HCT116 (cell line): ENCODE measurements at regions not wholly inside any gene's neighbourhood (a gene's known extent, or its start where the extent isn't known, plus 50 kb on each side); places are given as distances from the start of the nearest gene placed in this dataset.

ENCODE experiments used
- ATAC-seq: fragments of 200-7000 bp; cut with Tn5 transposase; 2 replicates; pipeline ENCODE4 v1.9.1; 2020; ENCODE audit warnings: mild to moderate bottlenecking, moderate library complexity
- BruUV-seq: library from RNA; stranded (reverse); fragments of 400-500 nt; replicated peaks from 2 replicates; lab custom pipeline; 2021; lab: Mats Ljungman, UMichigan
- CTCF ChIA-PET: fragments of 300-600 bp; sonication (Branson Sonifier 250); formaldehyde crosslinking; loops from one replicate; lab custom pipeline; 2021; ENCODE audit warnings: antibody characterized with exemption; lab: Charles Lee
- POLR2A ChIA-PET: fragments of 300-600, 350-600 bp; sonication (Branson Sonifier 250); formaldehyde crosslinking; loops from one replicate; lab custom pipeline; 2021; ENCODE audit warnings: antibody characterized with exemption; lab: Charles Lee
- RAD21 ChIA-PET, 2 experiments: fragments of 300-600 bp; sonication (Branson Sonifier 250); formaldehyde crosslinking; loops; one replicate each; lab custom pipeline; 2023; ENCODE audit warnings: low total read pairs in 2 of 2; ENCODE audit not compliant: uncharacterized antibody in 2 of 2, unreplicated experiment in 2 of 2, low non-redundant PET in 1 of 2; lab: Charles Lee
- DNase-seq: peaks from one replicate; pipeline ENCODE4 v3.0.0-alpha.2; 2010; ENCODE audit warnings: low read depth, low spot score
- H2AFZ ChIP-seq: fragments of 200-600 bp; shearing (Covaris generic), sonication (generic); 2 replicates; pipeline ENCODE4 v1.6.1; 2017; ENCODE audit warnings: low read depth, mixed run types, mixed read lengths, antibody characterized with exemption, low read length; ENCODE audit not compliant: poor library complexity, severe bottlenecking
- H3K27ac ChIP-seq: 2 replicates; pipeline ENCODE4 v1.5.1; 2012; ENCODE audit warnings: low read depth, low read length
- H3K27me3 ChIP-seq: fragments of 200-600 bp; sonication (generic); 2 replicates; pipeline ENCODE4 v1.6.1; 2016; ENCODE audit warnings: mixed run types, low read length, mixed read lengths; ENCODE audit not compliant: insufficient read depth
- H3K36me3 ChIP-seq, 2 experiments: fragments of 200-500 bp in 1 of 2; fragments of 200-600 bp in 1 of 2; sonication (Bioruptor generic) in 1 of 2; sonication (generic) in 1 of 2; 2 replicates each; pipeline versions ENCODE4 v1.5.1 to v1.6.1; 2014 to 2016; ENCODE audit warnings: low read length in 2 of 2, inconsistent platforms in 1 of 2, mixed read lengths in 1 of 2, mixed run types in 1 of 2; ENCODE audit not compliant: insufficient read depth in 2 of 2, control insufficient read depth in 1 of 2
- H3K4me1 ChIP-seq, 2 experiments: fragments of 200-600 bp in 1 of 2; sonication (generic) in 1 of 2; 2 replicates each; pipeline versions ENCODE4 v1.5.1 to v1.6.1; 2012 to 2017; ENCODE audit warnings: low read length in 2 of 2, inconsistent platforms in 1 of 2, mild to moderate bottlenecking in 1 of 2, mixed read lengths in 1 of 2, mixed run types in 1 of 2, moderate library complexity in 1 of 2; ENCODE audit not compliant: insufficient read depth in 2 of 2, control insufficient read depth in 1 of 2
- H3K4me2 ChIP-seq: fragments of 200-600 bp; sonication (generic); 2 replicates; pipeline ENCODE4 v1.6.1; 2017; ENCODE audit warnings: mixed run types, low read length, mixed read lengths
- H3K4me3 ChIP-seq, 2 experiments: fragments of 200-600 bp in 1 of 2; sonication (generic) in 1 of 2; replicated peaks in 1 of 2; 2 replicates each; pipeline ENCODE4 v1.5.1; 2011 to 2016; ENCODE audit warnings: low read length in 2 of 2, control low read depth in 1 of 2, low read depth in 1 of 2, mild to moderate bottlenecking in 1 of 2, mixed read lengths in 1 of 2, mixed run types in 1 of 2
- H3K79me2 ChIP-seq: fragments of 200-600 bp; sonication (generic); 2 replicates; pipeline ENCODE4 v1.6.1; 2017; ENCODE audit warnings: mild to moderate bottlenecking, mixed run types, low read length, moderate library complexity, mixed read lengths; ENCODE audit not compliant: insufficient read depth
- H3K9ac ChIP-seq: fragments of 200-600 bp; sonication (generic); 2 replicates; pipeline ENCODE4 v1.6.1; 2016; ENCODE audit warnings: low read length, mixed read lengths
- H3K9me2 ChIP-seq: fragments of 200-600 bp; sonication (generic), shearing (Covaris generic); 2 replicates; pipeline ENCODE4 v1.6.1; 2017; ENCODE audit warnings: mixed run types, mild to moderate bottlenecking, moderate library complexity; ENCODE audit not compliant: insufficient read depth
- H3K9me3 ChIP-seq, 2 experiments: fragments of 200-500 bp in 1 of 2; fragments of 200-600 bp in 1 of 2; sonication (Bioruptor generic) in 1 of 2; sonication (generic) in 1 of 2; 2 replicates each; pipeline ENCODE4 v1.6.1; 2014 to 2017; ENCODE audit warnings: low read length in 2 of 2, mixed read lengths in 2 of 2, inconsistent platforms in 1 of 2, low read depth in 1 of 2, mild to moderate bottlenecking in 1 of 2, mixed run types in 1 of 2, moderate library complexity in 1 of 2; ENCODE audit not compliant: control insufficient read depth in 1 of 2, insufficient read depth in 1 of 2
- H4K20me1 ChIP-seq: fragments of 200-600 bp; sonication (generic), shearing (Covaris generic); 2 replicates; pipeline ENCODE4 v1.6.1; 2017; ENCODE audit warnings: mixed run types, mild to moderate bottlenecking, moderate library complexity; ENCODE audit not compliant: insufficient read depth
- CTCF ChIP-seq, 3 experiments: fragments of 200-600 bp in 1 of 3; sonication (generic) in 1 of 3; IDR thresholded peaks in 2 of 3; conservative IDR thresholded peaks in 1 of 3; 2 replicates each; pipeline ENCODE4 v1.5.1; 2012 to 2017; ENCODE audit warnings: low read depth in 2 of 3, low read length in 2 of 3, antibody characterized with exemption in 1 of 3, borderline replicate concordance in 1 of 3, control low read depth in 1 of 3, mild to moderate bottlenecking in 1 of 3, mixed read lengths in 1 of 3, mixed run types in 1 of 3, moderate library complexity in 1 of 3; ENCODE audit not compliant: insufficient read depth in 1 of 3
- EGR1 ChIP-seq: IDR thresholded peaks from 2 replicates; pipeline ENCODE4 v1.6.1; 2012; ENCODE audit warnings: low read depth
- EZH2 ChIP-seq: fragments of 200-600 bp; sonication (generic); IDR thresholded peaks from 2 replicates; pipeline ENCODE4 v1.6.1; 2017; ENCODE audit warnings: antibody characterized with exemption, mixed run types
- EZH2phosphoT487 ChIP-seq: fragments of 200-600 bp; IDR thresholded peaks from 2 replicates; pipeline ENCODE4 v1.6.1; 2018; ENCODE audit warnings: antibody characterized with exemption, borderline replicate concordance
- JUND ChIP-seq: IDR thresholded peaks from 2 replicates; pipeline ENCODE4 v1.6.1; 2012
- MAX ChIP-seq: IDR thresholded peaks from 2 replicates; pipeline ENCODE4 v1.6.1; 2012
- POLR2A ChIP-seq: IDR thresholded peaks from 2 replicates; pipeline ENCODE4 v1.7.0; 2011; ENCODE audit warnings: borderline replicate concordance; ENCODE audit not compliant: insufficient read depth, insufficient read length; ENCODE audit errors: extremely low read depth
- SIN3A ChIP-seq: IDR thresholded peaks from 2 replicates; pipeline ENCODE4 v1.6.1; 2012; ENCODE audit warnings: low read depth
- SP1 ChIP-seq: IDR thresholded peaks from 2 replicates; pipeline ENCODE4 v1.6.1; 2012; ENCODE audit warnings: low read depth
- SRF ChIP-seq: IDR thresholded peaks from 2 replicates; pipeline ENCODE4 v1.6.1; 2012; ENCODE audit warnings: low read depth
- TCF7L2 ChIP-seq: IDR thresholded peaks from 2 replicates; pipeline ENCODE4 v1.7.0; 2011; ENCODE audit warnings: borderline replicate concordance, inconsistent platforms; ENCODE audit not compliant: insufficient read depth, insufficient read length; ENCODE audit errors: extremely low read depth
- ZFX ChIP-seq: fragments of 450-650 bp; IDR thresholded peaks from 2 replicates; pipeline ENCODE4 v1.6.1; 2017
- intact Hi-C: fragments of 100-400 bp; cut with micrococcal nuclease; formaldehyde crosslinking; loops from 2 replicates; pipeline ENCODE4 v1.10.0; 2022
- TF ChIP-seq, protein P1 (sequence below): IDR thresholded peaks from 2 replicates; pipeline ENCODE4 v1.6.1; 2011; ENCODE audit warnings: mild to moderate bottlenecking, low read length, moderate library complexity; ENCODE audit not compliant: insufficient replicate concordance; ENCODE audit errors: extremely low read depth
- TF ChIP-seq, protein P2 (sequence below): IDR thresholded peaks from 2 replicates; pipeline ENCODE4 v1.6.1; 2012

DNA sequence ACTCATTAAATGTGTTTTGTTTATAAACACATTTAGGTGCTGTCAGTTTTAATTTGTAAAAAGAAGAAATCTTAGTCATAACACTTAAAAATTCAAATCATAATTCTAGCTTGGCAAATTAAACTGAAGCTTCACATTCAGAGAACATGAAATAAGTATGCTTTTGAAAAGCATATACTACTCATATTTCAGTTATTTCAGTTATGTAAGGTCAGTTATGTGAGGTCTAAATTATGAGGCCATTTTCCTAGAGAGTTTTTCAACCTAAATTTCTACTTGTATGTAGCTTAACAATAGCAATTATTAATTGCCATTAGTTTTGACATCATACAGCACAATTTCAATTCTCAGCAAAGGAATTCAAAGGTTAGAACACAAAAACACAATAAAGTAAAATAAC, 465.0 kb downstream of the PLOD2 start:
- CTCF ChIA-PET, result no interaction called here
- POLR2A ChIA-PET, result no interaction called here
- intact Hi-C loops, result no loop called here
- H3K27ac ChIP-seq, result no peak overlapping the region
- H3K36me3 ChIP-seq, result no peaks in the 10 kb centered on the region
- no peak overlapping the region for H2AFZ ChIP-seq
- TF ChIP-seq SP1, result no peak
- TF ChIP-seq, protein P1, sequence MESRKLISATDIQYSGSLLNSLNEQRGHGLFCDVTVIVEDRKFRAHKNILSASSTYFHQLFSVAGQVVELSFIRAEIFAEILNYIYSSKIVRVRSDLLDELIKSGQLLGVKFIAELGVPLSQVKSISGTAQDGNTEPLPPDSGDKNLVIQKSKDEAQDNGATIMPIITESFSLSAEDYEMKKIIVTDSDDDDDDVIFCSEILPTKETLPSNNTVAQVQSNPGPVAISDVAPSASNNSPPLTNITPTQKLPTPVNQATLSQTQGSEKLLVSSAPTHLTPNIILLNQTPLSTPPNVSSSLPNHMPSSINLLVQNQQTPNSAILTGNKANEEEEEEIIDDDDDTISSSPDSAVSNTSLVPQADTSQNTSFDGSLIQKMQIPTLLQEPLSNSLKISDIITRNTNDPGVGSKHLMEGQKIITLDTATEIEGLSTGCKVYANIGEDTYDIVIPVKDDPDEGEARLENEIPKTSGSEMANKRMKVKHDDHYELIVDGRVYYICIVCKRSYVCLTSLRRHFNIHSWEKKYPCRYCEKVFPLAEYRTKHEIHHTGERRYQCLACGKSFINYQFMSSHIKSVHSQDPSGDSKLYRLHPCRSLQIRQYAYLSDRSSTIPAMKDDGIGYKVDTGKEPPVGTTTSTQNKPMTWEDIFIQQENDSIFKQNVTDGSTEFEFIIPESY, result no peak
- no peak for TF ChIP-seq TCF7L2
- TF ChIP-seq JUND, result no peak
- no peak for TF ChIP-seq POLR2A
- TF ChIP-seq EZH2phosphoT487, result no peak
- TF ChIP-seq, protein P2, sequence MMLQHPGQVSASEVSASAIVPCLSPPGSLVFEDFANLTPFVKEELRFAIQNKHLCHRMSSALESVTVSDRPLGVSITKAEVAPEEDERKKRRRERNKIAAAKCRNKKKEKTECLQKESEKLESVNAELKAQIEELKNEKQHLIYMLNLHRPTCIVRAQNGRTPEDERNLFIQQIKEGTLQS, result no peak
- no peak for TF ChIP-seq EGR1
- no peak for TF ChIP-seq CTCF (IDR thresholded peaks at IDR 0.05 in 2 of 3, conservative IDR thresholded peaks at IDR 0.05 in 1 of 3; ENCODE audit: borderline replicate concordance in 1 of 3, insufficient read depth in 1 of 3, low read depth in 2 of 3, low read length in 2 of 3)
- TF ChIP-seq MAX, result no peak
- TF ChIP-seq SRF, result no peak
- TF ChIP-seq EZH2, result no peak
- no peak for TF ChIP-seq ZFX
- TF ChIP-seq SIN3A, result no peak
- ATAC-seq (no peak), DNase-seq (no peak)
- no peaks in the 10 kb centered on the region for H3K9me2 ChIP-seq
- H3K4me3 ChIP-seq, result no peak overlapping the region
- RAD21 ChIA-PET, result no interaction called here
- no peak overlapping the region for H3K9ac ChIP-seq
- no peaks in the 10 kb centered on the region for H3K9me3 ChIP-seq
- no TSS peak for BruUV-seq
- no peak overlapping the region for H3K4me2 ChIP-seq
- no peaks in the 10 kb centered on the region for H3K27me3 ChIP-seq
- no peaks in the 10 kb centered on the region for H3K79me2 ChIP-seq
- H4K20me1 ChIP-seq, result no peaks in the 10 kb centered on the region
- H3K4me1 ChIP-seq, result no peaks in the 10 kb centered on the region
